Head of caudate nucleus (tissue), 42 donors: ENCODE measurements at regions not wholly inside any gene's neighbourhood (a gene's known extent, or its start where the extent isn't known, plus 50 kb on each side); places are given as distances from the start of the nearest gene placed in this dataset.

Experiments used
- DNase-seq, 42 donors: peaks; one replicate each; pipeline versions ENCODE4 v3.0.0 to v3.0.0-alpha.2; 2020 to 2021; ENCODE audit warnings: mixed read lengths in 7 of 42
- intact Hi-C: fragments of 100-400 bp; cut with DNase I; formaldehyde crosslinking; loops from one replicate; pipeline ENCODE4 v1.15.0; 2022

DNA sequence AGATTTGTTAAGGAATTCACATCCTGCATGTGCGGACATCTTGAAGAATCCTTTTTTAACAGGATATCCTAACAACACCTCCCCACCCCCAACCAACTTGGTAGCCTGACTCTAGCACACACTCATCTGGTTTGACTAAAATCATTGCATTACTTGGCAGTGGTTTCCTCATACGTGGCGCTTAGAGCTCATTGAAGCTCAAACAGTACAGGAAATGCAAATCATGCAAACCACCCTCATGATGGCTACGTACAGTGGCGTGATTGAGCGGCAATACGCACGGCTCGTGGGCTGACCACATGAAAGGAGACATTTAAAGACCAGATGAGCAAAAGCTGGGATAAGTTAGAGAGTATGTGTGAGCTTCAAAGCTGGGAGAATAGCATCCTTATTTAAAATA is 336.2 kb downstream of the ZEB2 start:
- intact Hi-C loops: no loop called here
- DNase-seq: no peak

DNA sequence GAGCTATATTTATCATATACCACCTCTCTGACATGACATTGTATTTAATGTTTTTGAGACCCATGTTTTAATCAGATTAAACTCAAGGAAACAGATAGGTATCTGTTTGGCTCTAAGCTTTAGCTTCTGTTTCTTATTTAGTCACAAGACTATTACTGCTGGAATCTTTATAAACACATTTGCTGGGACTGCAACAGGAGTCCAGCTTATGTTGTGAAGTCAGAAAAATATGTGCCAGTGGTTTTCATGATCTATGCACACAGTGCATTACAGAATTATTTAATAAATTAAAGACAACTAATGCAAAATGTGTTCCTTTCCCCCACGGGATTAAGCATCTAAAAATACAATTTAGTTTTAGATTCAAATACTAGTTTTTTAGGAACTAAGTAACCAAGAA is 338.9 kb downstream of the ZEB2 start:
- DNase-seq: no peak
- intact Hi-C loops: no loop called here

DNA sequence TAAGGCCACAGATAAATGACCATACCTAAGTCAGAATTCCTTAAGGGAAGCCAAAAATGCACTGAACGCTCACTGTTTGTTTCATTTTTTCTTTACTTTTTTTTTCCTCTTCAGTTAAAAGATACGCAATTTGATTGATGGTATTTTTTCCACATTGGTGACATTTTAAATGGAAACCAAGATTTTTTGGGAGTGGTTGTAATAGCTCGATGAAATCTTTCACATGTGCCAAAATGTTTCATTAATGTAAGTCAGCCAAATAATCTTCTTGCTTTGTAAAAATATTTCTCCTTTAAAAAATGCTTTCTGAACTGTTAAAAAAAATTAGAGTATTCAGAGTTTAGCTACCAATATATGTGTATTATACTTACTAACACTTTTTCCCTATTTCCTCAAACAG is 339.8 kb downstream of the ZEB2 start:
- no peak for DNase-seq
- intact Hi-C loops: no loop called here

DNA sequence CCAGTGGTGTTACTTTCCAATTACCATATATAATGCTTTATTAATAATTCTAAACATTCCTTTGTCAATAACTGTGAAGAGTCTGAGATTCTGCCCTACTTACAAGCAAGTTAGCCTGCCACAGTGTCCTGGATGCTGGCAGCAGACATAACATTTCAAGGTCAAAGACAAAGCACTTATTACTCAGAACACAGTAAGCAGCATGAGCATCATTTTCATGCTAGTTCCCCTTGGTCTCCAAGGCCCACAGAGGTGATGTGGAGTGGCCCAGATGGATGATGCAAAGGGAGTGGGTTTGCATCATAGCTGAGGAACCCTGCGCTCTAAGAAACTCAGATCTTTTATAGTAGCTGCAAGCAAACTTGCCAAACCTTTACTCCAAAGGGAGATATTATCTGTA is 349.7 kb downstream of the ZEB2 start:
- intact Hi-C loops: no loop called here
- DNase-seq: no peak

DNA sequence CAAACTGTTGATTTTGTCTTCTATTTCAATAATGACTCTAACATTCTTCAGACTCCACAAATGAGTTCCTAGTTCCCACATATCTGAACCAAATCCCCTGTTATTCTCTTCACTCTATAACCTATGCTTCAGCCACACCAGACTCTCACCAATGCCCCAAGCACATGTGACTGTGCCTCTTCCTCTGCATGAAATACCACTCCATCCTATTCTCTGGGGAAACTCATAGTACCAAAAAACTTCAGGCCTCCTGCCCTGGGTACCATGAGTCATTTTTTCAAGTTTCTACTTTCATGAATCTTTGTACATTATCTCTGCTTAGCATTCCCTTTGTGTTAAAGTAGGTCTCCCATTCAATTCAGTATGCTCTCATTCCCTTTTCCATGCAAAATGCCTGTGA is 353.2 kb downstream of the ZEB2 start:
- intact Hi-C loops: no loop called here
- DNase-seq: no peak

DNA sequence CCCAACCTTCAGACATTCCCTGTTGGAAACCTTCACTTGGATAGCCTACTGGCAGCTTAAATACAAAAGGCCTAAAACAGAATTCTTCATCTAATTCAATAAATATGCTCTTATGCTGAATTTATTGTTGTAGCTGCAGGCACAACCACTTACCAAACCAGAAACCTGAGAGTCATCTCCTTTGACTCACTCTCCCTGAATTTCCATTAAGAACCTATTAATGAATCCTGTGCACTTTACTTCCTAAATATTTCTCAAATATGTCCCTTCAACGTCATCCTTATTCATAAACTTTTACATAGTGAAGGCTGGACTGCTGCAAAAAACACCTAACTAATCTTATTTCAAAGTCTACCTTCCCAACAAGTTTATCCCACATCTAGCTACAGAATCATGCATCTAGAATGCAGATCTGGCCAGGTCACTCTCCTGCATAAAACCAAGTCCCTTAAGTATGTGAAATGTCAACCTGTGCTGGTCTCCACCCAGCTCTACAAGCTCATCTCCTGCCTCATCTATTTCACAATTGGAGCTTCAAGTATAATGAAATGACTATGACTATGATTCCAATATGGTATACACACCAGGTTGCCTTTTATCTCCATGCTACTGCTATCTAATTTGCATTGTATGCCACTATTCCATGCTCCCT is 354.2 kb downstream of the ZEB2 start:
- intact Hi-C loops: no loop called here
- DNase-seq: no peak

DNA sequence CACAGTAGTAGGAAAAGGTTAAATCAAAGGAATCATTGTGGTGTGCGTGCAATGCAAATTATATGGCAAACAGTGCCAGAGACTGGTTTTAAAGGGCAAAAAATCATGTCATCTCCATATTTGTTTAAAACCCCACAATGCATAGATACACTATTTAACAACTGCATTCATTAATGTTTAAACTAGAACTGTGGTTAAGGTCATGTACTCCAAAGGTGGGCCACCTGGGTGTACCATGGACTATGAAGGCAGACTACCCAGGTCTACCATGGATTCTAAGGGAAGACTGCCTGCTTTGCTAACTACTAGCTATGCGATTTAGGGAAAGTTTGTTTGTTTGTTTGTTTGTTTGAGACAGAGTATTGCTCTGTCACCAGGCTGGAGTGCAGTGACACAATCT is 356.3 kb downstream of the ZEB2 start:
- intact Hi-C loops: no loop called here

DNA sequence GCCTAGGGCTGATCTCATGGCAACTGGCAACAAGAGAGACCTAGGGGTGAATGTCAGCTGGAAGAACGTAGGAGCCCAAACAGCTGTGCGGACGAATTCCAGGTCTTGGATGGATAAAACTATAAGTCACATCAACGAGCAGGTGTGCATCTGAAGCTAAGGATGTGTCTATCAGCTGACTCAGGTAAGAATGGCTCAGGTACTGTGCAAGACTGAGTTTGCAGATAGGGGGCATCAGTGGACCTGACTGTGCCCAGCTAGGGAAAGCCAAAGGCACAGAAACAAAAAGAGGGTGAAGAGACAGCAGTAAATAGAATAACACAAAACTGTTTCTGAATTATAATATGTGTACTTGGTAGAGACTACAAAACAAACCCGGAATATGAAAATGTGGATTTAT is 357.3 kb downstream of the ZEB2 start:
- intact Hi-C loops: no loop called here
- DNase-seq: peak in 11 of 42 donors; percentile 2 to 47 (median 9)

More for the DNA sequence above, 356.3 kb downstream of the ZEB2 start:
- no peak for DNase-seq

DNA sequence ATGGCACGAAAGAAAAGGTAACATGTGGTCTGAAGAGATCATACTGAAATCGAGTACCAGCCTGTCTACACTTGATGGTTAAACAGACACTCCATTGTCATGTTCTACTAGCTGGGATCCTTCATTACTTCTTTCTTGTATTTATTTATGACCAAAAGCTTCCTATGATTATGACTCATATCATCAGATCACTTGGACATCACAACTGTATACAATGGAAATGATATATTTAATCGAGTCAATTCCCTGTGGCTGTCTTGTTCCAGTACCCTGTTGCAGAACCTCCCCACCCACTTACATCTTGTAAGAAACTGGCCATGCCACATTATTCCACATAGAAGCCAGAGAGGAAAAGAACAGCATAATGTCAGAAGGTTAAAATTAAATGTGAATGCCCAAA is 358.9 kb downstream of the ZEB2 start:
- DNase-seq: no peak
- intact Hi-C loops: no loop called here

DNA sequence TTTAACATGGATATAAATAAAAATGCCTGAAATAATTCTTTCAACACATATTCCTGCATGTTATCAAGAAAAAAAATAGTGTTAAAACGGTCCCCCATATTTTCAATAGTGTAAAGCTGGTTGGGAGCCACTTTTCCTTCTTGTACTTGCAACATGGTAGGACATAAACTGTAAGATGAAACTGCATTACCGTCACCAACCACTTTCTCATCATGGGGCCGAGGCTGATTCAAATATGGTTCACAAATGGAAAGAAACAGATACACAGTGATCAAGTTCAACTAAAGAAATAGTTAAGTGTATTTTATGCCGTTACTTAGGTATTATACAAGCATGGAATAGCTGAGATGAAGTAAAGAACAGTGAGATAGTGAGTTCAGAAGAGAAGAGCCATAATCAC is 360.7 kb downstream of the ZEB2 start:
- intact Hi-C loops: no loop called here
- DNase-seq: no peak

DNA sequence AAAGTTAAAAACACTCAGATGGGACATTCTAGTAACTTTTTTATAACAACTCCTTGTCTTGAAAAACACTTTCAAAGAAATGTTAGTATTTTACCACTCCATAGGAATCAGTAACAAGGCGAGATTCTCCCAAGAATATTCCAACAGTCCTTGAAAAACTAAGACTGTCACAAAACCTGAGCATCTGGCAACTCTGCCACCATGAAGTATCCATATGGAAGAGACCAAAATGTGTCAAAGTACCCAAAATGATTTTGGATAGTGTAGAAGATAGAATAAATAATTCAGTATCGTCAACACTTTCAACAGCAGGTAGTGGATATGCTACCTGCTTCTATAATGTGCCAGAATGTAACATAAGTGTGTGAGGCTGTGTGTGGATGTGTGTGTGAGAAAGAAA is 361.8 kb downstream of the ZEB2 start:
- DNase-seq: no peak
- intact Hi-C loops: no loop called here

DNA sequence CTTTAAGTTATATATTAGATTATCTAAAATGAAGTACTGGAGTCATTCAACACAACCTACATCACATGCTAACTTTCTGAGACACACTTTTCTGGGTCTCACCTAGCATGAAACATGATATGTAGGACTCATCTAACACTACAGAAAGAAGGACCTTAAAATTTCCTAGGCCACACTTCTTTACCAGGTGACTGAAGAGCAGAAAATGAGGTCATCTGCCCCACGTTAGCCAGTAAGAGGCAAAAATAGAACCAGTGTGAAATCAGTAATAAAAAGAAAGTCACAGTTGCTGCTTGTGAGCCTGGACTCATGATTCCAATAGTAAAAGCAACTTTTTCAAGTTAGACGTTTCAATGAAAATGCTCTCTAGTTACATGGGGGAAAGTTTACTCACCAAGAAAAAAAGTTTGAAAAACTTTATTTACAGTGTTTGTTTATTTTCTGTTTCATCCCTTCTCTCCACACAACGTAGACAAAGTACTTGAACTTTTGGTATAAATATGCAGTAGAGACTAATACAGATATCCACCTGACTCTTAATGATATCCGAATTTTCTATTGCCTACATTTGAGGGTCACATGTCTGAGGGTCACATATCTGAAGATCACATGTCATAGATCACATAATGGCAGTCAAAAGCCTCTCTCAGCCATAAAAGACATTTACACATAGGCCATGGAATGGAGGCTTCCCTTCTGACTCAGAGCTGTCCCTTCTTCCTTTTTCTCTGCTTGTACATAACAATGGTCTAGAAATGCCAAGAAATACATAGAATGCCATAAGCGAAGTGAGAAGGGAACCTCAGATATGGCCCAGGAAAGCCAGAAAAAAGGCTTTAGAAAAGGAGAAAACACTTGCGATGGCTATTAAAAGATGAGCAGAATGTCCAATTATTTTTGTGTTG is 362.9 kb downstream of the ZEB2 start:
- intact Hi-C loops: no loop called here

DNA sequence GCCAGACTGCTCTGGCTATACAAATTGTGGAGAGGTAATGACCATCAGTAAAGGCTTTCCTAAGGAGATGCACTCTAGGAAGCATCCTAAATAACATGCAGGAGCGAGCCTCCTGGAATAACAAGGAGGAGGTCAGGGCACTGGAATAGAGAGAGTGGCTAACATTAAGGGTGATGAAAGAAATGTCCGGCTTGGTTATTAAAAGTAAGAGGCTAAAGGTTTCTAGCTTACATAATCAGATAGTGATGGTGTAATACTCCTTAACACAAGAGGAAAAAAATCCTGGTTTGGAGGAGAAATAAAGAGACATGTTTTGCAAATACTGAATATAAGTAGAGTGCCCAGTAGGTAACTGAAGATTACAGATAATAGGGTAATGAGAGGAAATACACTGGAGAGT is 365.7 kb downstream of the ZEB2 start:
- intact Hi-C loops: no loop called here
- no peak for DNase-seq

More for the DNA sequence above, 362.9 kb downstream of the ZEB2 start:
- no peak for DNase-seq

DNA sequence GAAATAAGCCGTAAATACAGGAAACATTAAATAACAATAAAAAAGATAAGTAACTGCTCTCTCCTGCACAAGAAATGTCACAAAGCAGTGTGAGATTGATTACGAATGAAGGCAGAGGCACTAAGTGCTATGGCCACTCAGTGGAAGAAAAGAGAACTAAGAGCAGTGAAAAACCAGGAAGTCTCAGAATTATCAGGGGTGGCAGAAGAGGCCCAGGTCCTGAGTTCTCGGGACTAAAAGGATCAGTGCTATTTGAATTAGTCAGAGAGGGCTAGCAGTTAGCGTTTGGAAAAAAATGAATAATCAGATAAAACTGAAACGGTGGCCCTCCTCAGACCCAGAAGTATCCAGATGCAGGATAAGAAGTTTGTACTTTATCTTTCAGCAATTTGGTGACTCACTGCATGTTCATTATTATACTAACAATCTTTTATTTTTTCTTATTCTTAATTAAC is 367.1 kb downstream of the ZEB2 start:
- intact Hi-C loops: no loop called here
- DNase-seq: no peak

DNA sequence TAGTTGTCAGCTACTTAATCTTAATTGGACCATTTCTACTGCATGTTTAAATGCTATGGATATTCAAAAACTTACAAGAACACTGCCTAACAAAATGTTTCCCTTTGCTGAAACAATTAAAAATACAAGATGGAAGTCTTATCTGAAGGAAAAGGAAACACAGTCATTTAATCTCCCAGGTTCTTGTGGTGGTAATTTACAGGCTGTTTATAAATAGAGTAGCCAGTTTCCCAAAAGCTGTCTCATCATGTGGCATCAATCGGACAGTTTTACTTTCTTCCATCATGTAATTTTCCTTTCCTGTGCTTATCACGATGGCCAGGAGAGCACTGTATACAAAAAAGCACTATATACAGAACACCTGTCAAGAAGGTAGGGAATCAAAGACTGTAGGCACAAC is 368.1 kb downstream of the ZEB2 start:
- no peak for DNase-seq
- intact Hi-C loops: no loop called here

DNA sequence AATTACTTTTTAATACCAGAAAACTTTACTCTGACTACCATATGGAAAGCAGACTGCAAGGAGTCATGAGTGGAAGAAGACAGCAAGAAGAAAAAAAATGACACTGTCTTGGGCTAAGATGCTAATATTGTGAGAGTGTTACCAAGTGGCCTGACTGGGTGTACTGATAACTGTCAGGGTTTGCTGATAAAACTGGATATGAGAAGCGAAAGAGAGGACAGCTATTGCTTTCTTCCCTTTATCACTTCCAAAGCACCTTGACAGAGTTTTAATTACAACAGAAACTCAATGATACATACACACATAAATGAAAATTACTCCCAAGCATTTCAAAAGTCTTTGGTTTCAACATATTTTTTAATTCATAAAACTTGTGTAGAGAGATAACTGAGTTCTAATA is 368.5 kb downstream of the ZEB2 start:
- DNase-seq: no peak
- intact Hi-C loops: no loop called here

DNA sequence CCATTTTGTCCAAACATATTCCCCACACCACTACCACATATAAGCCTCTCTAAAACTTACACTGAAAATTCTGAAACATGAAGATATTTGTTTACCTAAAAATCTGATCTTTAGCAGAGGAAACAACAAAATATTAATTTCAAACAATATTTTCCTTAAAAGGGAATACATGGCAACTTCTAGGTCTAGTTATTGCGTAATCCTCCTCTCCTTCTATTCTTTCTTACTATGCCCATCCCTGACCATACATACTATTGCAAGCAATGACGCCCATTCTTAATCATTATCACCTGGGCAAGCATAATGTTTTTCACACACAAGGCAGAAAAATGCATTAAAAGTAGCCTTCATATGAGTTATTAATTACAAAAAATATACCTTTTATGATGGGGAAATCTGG is 372.6 kb downstream of the ZEB2 start:
- intact Hi-C loops: no loop called here
- no peak for DNase-seq

DNA sequence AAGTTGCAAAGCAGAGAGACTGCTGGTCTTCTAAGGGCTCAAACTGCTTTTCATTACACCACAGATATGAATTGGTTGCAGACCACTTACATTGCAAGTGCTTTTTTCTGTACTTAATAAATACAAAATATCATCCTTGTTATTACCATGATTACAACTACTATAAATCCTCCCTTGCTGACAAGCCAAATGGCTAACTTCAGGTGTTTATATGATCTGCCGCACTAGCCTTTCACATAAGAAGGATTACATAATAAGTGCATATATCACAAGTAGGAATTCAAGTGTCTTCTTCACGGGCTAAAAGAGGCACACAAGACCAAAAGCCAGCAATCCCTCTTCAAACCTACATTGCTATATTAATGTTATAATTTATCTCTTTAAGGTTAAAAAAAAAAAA is 373.0 kb downstream of the ZEB2 start:
- intact Hi-C loops: no loop called here

DNA sequence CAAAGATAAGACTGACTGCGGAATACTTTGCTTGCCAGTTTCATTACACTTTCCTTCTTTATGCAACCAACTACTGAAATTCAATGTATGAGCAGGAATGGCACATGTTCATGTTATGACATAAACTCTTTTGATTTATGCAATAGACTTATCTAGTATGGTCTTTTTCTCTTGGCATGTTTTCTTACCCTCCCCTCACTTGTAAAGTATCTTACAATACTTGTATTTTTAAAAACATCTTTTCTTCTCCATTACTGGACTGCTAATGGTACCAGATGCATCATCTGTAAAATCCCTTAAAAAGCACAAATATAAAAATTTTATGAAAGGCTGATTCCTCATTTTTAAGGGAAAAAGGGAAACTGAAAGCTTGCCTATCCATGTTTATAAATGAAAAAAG is 373.8 kb downstream of the ZEB2 start:
- DNase-seq: no peak
- intact Hi-C loops: no loop called here

More for the DNA sequence above, 373.0 kb downstream of the ZEB2 start:
- no peak for DNase-seq

DNA sequence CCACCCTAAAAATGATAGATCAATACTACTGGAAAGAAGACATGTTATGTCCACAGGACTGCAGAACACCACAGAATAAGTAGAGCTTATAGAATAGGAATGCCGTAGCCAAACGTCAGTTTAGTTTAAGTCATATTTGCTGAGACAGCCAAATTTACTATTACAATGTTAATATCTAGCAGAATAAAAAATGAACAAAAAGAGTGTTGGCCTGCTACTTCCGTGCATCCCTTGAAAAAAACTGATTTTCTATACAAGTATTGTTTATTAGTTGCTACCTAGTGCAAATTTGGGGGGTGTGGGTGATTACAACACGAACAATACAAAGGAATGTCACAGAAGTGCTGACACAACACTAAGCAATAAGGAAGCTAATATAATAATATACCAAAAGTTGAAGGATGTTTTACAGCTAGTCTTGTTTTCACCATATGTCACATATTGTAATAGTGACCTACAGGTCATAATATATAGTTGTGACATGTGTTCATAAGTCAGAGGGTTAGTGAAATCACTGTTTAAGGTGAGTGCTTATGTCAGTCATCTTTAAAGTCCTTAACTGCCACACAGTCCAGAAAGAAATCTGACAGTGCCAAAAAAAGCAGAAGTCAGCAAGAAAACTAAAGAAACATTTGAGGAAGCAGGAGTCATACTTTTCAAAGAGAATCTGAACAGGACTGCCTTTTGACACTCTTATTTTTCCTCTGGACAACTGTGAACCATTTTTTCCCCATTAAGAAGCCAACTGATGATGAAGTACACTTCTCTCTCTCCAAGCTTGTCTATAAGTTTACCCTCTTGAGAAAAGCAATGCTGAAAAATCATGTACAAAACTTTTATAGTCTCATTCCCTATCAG is 376.4 kb downstream of the ZEB2 start:
- intact Hi-C loops: no loop called here

More for the DNA sequence above, 376.4 kb downstream of the ZEB2 start:
- no peak for DNase-seq
